ENCODE measurements at regions not wholly inside any gene's neighbourhood (a gene's known extent, or its start where the extent isn't known, plus 50 kb on each side); places are given as distances from the start of the nearest gene placed in this dataset.
A peak's percentile ranks its signal among the peaks of the same experiment; 100 is the strongest.

DNA sequence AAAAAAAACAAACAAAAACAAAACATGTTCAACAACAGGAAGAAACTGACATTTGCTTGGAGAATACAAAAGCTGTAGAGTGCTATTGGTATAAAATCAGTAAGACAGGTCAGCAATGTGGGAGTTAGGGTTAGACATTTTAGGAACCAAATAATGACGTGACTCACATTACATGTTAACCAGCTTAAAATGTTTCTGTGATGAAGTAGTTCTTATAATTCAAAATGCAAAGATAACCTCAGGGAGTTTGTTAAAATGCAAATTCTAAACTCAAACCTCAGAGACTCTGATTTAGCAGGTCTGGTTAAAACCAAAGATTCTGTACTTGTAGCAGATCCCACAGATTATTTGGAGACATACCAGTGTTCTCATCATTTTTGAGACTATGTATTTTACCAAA lies 549.4 kb upstream of the SLITRK1 start:
- Histone ChIP-seq H3K9me3 (ENCODE audit: low read depth, low read length, poor library complexity, severe bottlenecking) (no peaks in the 10 kb centered on the region), H3K27me3 (replicated peaks; ENCODE audit: insufficient read depth, low read depth, low read length, poor library complexity) (no peaks in the 10 kb centered on the region), H3K4me1 (ENCODE audit: insufficient read depth, low read length, poor library complexity, severe bottlenecking) (no peaks in the 10 kb centered on the region), H3K27ac (ENCODE audit: low read depth, low read length, poor library complexity, severe bottlenecking) (no peak overlapping the region), H3K36me3 (ENCODE audit: insufficient read depth, low read length, poor library complexity, severe bottlenecking) (no peaks in the 10 kb centered on the region), H3K4me3 (ENCODE audit: low read depth, low read length, poor library complexity, severe bottlenecking) (no peak overlapping the region)
- TF ChIP-seq EZH2 (IDR thresholded peaks at IDR 0.05; ENCODE audit: borderline replicate concordance, low read depth, low read length, poor library complexity, severe bottlenecking): no peak
- TF ChIP-seq, protein P1, sequence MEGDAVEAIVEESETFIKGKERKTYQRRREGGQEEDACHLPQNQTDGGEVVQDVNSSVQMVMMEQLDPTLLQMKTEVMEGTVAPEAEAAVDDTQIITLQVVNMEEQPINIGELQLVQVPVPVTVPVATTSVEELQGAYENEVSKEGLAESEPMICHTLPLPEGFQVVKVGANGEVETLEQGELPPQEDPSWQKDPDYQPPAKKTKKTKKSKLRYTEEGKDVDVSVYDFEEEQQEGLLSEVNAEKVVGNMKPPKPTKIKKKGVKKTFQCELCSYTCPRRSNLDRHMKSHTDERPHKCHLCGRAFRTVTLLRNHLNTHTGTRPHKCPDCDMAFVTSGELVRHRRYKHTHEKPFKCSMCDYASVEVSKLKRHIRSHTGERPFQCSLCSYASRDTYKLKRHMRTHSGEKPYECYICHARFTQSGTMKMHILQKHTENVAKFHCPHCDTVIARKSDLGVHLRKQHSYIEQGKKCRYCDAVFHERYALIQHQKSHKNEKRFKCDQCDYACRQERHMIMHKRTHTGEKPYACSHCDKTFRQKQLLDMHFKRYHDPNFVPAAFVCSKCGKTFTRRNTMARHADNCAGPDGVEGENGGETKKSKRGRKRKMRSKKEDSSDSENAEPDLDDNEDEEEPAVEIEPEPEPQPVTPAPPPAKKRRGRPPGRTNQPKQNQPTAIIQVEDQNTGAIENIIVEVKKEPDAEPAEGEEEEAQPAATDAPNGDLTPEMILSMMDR (conservative IDR thresholded peaks at IDR 0.05; ENCODE audit: low read depth, low read length): no peak
- CTCF ChIA-PET: no interaction called here
- DNase-seq (ENCODE audit: low spot score): peak; percentile 4
- BruUV-seq (replicated peaks): no TSS peak
- POLR2A ChIA-PET (ENCODE audit: low non-redundant PET): no interaction called here
- intact Hi-C loops (cut with micrococcal nuclease; ENCODE audit: unreplicated experiment): no loop called here

GRCh38 chr13:84430446-84430845 lies 548.2 kb upstream of the SLITRK1 start:
- Histone ChIP-seq H3K36me3 (ENCODE audit: insufficient read depth, low read length, poor library complexity, severe bottlenecking) (no peaks in the 10 kb centered on the region), H3K9me3 (ENCODE audit: low read depth, low read length, poor library complexity, severe bottlenecking) (no peaks in the 10 kb centered on the region), H3K27me3 (replicated peaks; ENCODE audit: insufficient read depth, low read depth, low read length, poor library complexity) (no peaks in the 10 kb centered on the region), H3K4me1 (ENCODE audit: insufficient read depth, low read length, poor library complexity, severe bottlenecking) (no peaks in the 10 kb centered on the region), H3K27ac (ENCODE audit: low read depth, low read length, poor library complexity, severe bottlenecking) (no peak overlapping the region), H3K4me3 (ENCODE audit: low read depth, low read length, poor library complexity, severe bottlenecking) (no peak overlapping the region)
- ChIA-PET CTCF (no interaction called here), POLR2A (ENCODE audit: low non-redundant PET) (no interaction called here)
- intact Hi-C loops (cut with micrococcal nuclease; ENCODE audit: unreplicated experiment): no loop called here
- TF ChIP-seq, protein P1 (conservative IDR thresholded peaks at IDR 0.05; ENCODE audit: low read depth, low read length): no peak
- no peak for TF ChIP-seq EZH2 (IDR thresholded peaks at IDR 0.05; ENCODE audit: borderline replicate concordance, low read depth, low read length, poor library complexity, severe bottlenecking)
- no peak for DNase-seq (ENCODE audit: low spot score)
- no TSS peak for BruUV-seq (replicated peaks)

DNA sequence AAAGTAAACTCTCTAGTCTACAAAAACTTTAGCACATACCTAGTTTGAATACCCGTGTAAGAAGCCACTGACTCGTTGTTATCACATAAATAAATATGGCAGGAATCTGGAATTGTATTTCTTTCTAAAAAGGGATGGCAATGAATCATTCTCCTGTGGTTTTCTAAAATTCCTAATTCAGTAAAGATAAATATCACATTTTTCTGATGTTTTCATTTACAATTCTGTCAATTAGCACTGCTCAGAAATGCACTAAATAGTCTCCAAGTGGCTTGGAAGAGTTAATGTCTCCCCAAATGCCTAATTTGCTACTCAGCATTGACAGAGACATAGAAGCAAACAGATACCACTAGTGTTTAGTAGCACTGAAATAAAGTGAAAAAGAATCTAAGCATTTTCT lies 547.7 kb upstream of the SLITRK1 start:
- BruUV-seq (replicated peaks): no TSS peak
- Histone ChIP-seq H3K4me3 (ENCODE audit: low read depth, low read length, poor library complexity, severe bottlenecking) (no peak overlapping the region), H3K4me1 (ENCODE audit: insufficient read depth, low read length, poor library complexity, severe bottlenecking) (no peaks in the 10 kb centered on the region), H3K27ac (ENCODE audit: low read depth, low read length, poor library complexity, severe bottlenecking) (no peak overlapping the region), H3K9me3 (ENCODE audit: low read depth, low read length, poor library complexity, severe bottlenecking) (no peaks in the 10 kb centered on the region), H3K27me3 (replicated peaks; ENCODE audit: insufficient read depth, low read depth, low read length, poor library complexity) (no peaks in the 10 kb centered on the region), H3K36me3 (ENCODE audit: insufficient read depth, low read length, poor library complexity, severe bottlenecking) (no peaks in the 10 kb centered on the region)
- ChIA-PET POLR2A (ENCODE audit: low non-redundant PET) (no interaction called here), CTCF (no interaction called here)
- intact Hi-C loops (cut with micrococcal nuclease; ENCODE audit: unreplicated experiment): no loop called here
- TF ChIP-seq, protein P1 (conservative IDR thresholded peaks at IDR 0.05; ENCODE audit: low read depth, low read length): no peak
- TF ChIP-seq EZH2 (IDR thresholded peaks at IDR 0.05; ENCODE audit: borderline replicate concordance, low read depth, low read length, poor library complexity, severe bottlenecking): no peak
- DNase-seq (ENCODE audit: low spot score): no peak
